Activated T-cell treated with anti-CD3 and anti-CD28 coated beads, Interleukin-2, amount 50 U/mL, for 24 hours (primary cell): ENCODE measurements at regions not wholly inside any gene's neighbourhood (a gene's known extent, or its start where the extent isn't known, plus 50 kb on each side); places are given as distances from the start of the nearest gene placed in this dataset.
"Not testable (repeated sequence)": the region's sequence is repeated elsewhere in the genome, so short reads cannot be mapped to it uniquely, and the experiment has no call there.

Experiments used
- DNase-seq: peaks from one replicate; pipeline ENCODE4 v3.0.0-alpha.2; 2020
- H3K27ac Mint-ChIP-seq: 2 replicates; pipeline ENCODE4 v1.8.0; 2020; ENCODE audit warnings: mild to moderate bottlenecking, mixed read lengths
- H3K27me3 Mint-ChIP-seq: 2 replicates; pipeline ENCODE4 v1.8.0; 2020; ENCODE audit warnings: mixed read lengths
- H3K36me3 Mint-ChIP-seq: 2 replicates; pipeline ENCODE4 v1.8.0; 2020; ENCODE audit warnings: low read depth, mixed read lengths
- H3K4me1 Mint-ChIP-seq: 2 replicates; pipeline ENCODE4 v1.8.0; 2020; ENCODE audit warnings: low read depth, mixed read lengths
- H3K4me3 Mint-ChIP-seq: 2 replicates; pipeline ENCODE4 v1.8.0; 2020; ENCODE audit warnings: mild to moderate bottlenecking, moderate library complexity, mixed read lengths
- H3K9me3 Mint-ChIP-seq: 2 replicates; pipeline ENCODE4 v1.8.0; 2020; ENCODE audit warnings: mixed read lengths

- H3K36me3 Mint-ChIP-seq, H3K27ac Mint-ChIP-seq, DNase-seq, H3K4me3 Mint-ChIP-seq, H3K9me3 Mint-ChIP-seq, H3K4me1 Mint-ChIP-seq, H3K27me3 Mint-ChIP-seq: not testable (repeated sequence)
These were observed 1424.2 kb upstream of the PCDH10 start for GRCh38 chr4:131724847-131725246.

- not testable (repeated sequence) for H3K36me3 Mint-ChIP-seq, H3K27me3 Mint-ChIP-seq, H3K4me3 Mint-ChIP-seq, DNase-seq, H3K4me1 Mint-ChIP-seq, H3K27ac Mint-ChIP-seq, H3K9me3 Mint-ChIP-seq
These were observed 1423.6 kb upstream of the PCDH10 start for GRCh38 chr4:131725521-131725920.

GRCh38 chr4:131726940-131727339, 1422.2 kb upstream of the PCDH10 start:
- H3K9me3 Mint-ChIP-seq, H3K4me1 Mint-ChIP-seq, H3K36me3 Mint-ChIP-seq, H3K4me3 Mint-ChIP-seq, H3K27me3 Mint-ChIP-seq, H3K27ac Mint-ChIP-seq, DNase-seq: not testable (repeated sequence)

DNA sequence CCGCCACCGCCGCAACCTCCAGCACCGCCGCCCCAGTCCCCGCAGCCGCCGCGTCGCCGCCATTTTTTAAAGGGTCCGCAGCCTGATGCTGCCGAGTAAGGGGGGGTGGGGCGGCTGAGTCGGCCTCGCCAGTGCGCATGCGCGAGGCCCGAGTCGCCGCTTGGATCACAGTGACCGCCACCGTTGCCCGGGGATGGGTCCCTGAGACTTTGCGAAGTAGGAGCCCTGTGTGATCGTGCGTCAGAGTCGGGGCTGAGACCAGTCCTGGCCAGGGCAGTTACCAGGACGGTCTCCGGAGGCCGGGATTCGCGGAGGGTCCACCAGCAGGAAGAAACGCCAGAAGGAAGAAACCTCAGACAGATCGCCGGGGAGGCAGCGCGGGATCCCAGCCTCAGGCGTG, 1421.7 kb upstream of the PCDH10 start:
- H3K4me3 Mint-ChIP-seq, H3K27me3 Mint-ChIP-seq: not testable (repeated sequence)

GRCh38 chr4:131729205-131729604, 1419.9 kb upstream of the PCDH10 start:
- DNase-seq, H3K27me3 Mint-ChIP-seq, H3K27ac Mint-ChIP-seq, H3K4me3 Mint-ChIP-seq, H3K4me1 Mint-ChIP-seq, H3K9me3 Mint-ChIP-seq, H3K36me3 Mint-ChIP-seq: not testable (repeated sequence)

More for the DNA sequence above, 1421.7 kb upstream of the PCDH10 start:
- H3K36me3 Mint-ChIP-seq, H3K27ac Mint-ChIP-seq, H3K4me1 Mint-ChIP-seq, DNase-seq, H3K9me3 Mint-ChIP-seq: not testable (repeated sequence)

- not testable (repeated sequence) for H3K27me3 Mint-ChIP-seq, H3K4me1 Mint-ChIP-seq, H3K9me3 Mint-ChIP-seq, H3K36me3 Mint-ChIP-seq, DNase-seq, H3K4me3 Mint-ChIP-seq, H3K27ac Mint-ChIP-seq
These were observed 1419.2 kb upstream of the PCDH10 start for GRCh38 chr4:131729716-131730398.

DNA sequence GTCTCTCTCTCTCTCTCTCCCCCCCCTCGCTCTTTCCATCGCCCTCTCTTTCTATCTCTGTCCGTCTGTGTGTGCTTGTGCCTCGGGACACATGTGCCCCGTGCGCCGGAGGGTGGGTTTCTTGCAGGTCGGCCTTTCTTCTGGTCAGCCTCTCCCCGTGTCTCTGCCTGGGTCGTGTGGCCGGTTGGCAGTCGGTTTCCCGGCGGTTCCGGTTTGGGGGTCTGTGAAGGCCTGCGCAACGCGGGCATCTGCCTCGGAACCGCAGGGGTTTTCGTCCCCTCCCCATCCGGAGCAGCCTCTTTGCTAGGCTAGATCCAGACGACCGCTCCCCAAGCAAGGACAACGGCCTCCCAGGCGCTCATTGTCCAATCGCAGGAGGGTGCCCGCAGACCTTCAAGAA, 1418.5 kb upstream of the PCDH10 start:
- not testable (repeated sequence) for H3K4me3 Mint-ChIP-seq, DNase-seq, H3K9me3 Mint-ChIP-seq, H3K27ac Mint-ChIP-seq, H3K27me3 Mint-ChIP-seq, H3K36me3 Mint-ChIP-seq, H3K4me1 Mint-ChIP-seq

DNA sequence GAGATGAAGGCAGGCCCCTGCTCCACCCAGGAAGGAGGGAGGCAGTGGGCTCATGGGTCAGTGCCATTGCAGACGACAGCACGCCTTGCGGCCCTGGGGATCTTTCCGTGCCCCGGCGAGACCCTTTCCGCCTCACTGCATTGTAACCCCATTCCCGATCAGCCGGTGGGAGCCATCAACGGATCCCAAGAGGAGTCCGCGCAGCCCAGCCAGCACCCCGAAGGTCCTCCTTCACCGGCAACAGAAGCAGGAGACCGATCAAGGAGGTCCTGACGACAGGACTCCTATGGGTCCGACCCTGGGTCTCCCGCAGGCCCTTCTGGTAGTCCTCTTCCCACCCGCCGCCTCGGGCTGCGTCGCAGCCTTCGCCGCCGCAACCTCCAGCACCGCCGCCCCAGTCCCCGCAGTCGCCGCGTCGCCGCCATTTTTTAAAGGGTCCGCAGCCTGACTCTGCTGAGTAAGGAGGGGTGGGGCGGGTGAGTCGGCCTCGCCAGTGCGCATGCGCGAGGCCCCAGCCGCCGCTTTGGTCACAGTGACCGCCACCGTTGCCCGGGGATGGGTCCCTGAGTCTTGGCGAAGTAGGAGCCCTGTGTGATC, 1417.0 kb upstream of the PCDH10 start:
- H3K36me3 Mint-ChIP-seq, DNase-seq, H3K9me3 Mint-ChIP-seq, H3K27ac Mint-ChIP-seq, H3K4me3 Mint-ChIP-seq, H3K27me3 Mint-ChIP-seq, H3K4me1 Mint-ChIP-seq: not testable (repeated sequence)

GRCh38 chr4:131734321-131734720, 1414.8 kb upstream of the PCDH10 start:
- not testable (repeated sequence) for DNase-seq, H3K27ac Mint-ChIP-seq, H3K4me1 Mint-ChIP-seq, H3K27me3 Mint-ChIP-seq, H3K36me3 Mint-ChIP-seq, H3K9me3 Mint-ChIP-seq, H3K4me3 Mint-ChIP-seq

- not testable (repeated sequence) for H3K36me3 Mint-ChIP-seq, H3K27ac Mint-ChIP-seq
- DNase-seq, result peak; percentile 37
These were observed 1414.2 kb upstream of the PCDH10 start for GRCh38 chr4:131734851-131735385.

GRCh38 chr4:131738991-131739390, 1410.1 kb upstream of the PCDH10 start:
- H3K4me3 Mint-ChIP-seq, H3K9me3 Mint-ChIP-seq, H3K36me3 Mint-ChIP-seq, H3K4me1 Mint-ChIP-seq, DNase-seq, H3K27me3 Mint-ChIP-seq, H3K27ac Mint-ChIP-seq: not testable (repeated sequence)

More at GRCh38 chr4:131734851-131735385, 1414.2 kb upstream of the PCDH10 start:
- H3K4me3 Mint-ChIP-seq, H3K4me1 Mint-ChIP-seq, H3K9me3 Mint-ChIP-seq, H3K27me3 Mint-ChIP-seq: not testable (repeated sequence)

GRCh38 chr4:131741836-131742235, 1407.3 kb upstream of the PCDH10 start:
- not testable (repeated sequence) for H3K4me3 Mint-ChIP-seq, DNase-seq, H3K9me3 Mint-ChIP-seq, H3K27ac Mint-ChIP-seq, H3K4me1 Mint-ChIP-seq, H3K36me3 Mint-ChIP-seq, H3K27me3 Mint-ChIP-seq

- not testable (repeated sequence) for H3K4me3 Mint-ChIP-seq, H3K27ac Mint-ChIP-seq, H3K27me3 Mint-ChIP-seq, H3K4me1 Mint-ChIP-seq, H3K36me3 Mint-ChIP-seq, H3K9me3 Mint-ChIP-seq
- peak; percentile 42 for DNase-seq
These were observed 1406.4 kb upstream of the PCDH10 start for GRCh38 chr4:131742536-131743205.

DNA sequence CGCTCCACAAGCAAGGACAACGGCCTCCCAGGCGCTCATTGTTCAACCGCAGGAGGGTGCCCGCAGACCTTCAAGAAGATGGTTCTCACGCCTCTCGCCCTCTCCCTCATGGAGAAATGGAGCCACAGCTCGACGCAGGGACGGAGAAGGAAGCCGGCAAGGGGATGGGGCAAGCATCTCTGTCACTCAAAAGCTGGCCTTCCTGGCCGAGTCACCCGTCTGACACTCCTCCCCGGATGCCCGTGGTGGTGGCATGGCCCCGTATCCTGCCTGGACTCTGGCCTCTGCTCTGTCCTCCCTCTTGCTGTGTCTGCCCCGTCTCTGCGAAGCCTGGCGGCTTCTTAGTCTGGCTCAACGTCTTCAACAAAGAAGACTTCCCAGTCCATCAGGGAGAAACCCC, 1405.7 kb upstream of the PCDH10 start:
- H3K4me3 Mint-ChIP-seq, H3K36me3 Mint-ChIP-seq, H3K27me3 Mint-ChIP-seq, DNase-seq, H3K9me3 Mint-ChIP-seq, H3K27ac Mint-ChIP-seq, H3K4me1 Mint-ChIP-seq: not testable (repeated sequence)

DNA sequence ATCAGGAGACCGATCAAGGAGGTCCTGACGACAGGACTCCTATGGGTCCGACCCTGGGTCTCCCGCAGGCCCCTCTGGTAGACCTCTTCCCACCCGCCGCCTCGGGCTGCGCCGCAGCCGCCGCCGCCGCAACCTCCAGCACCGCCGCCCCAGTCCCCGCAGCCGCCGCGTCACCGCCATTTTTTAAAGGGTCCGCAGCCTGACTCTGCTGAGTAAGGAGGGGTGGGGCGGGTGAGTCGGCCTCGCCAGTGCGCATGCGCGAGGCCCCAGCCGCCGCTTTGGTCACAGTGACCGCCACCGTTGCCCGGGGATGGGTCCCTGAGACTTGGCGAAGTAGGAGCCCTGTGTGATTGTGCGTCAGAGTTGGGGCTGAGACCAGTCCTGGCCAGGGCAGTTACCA, 1401.9 kb upstream of the PCDH10 start:
- not testable (repeated sequence) for H3K36me3 Mint-ChIP-seq, DNase-seq, H3K27ac Mint-ChIP-seq, H3K27me3 Mint-ChIP-seq, H3K4me1 Mint-ChIP-seq, H3K4me3 Mint-ChIP-seq, H3K9me3 Mint-ChIP-seq
